ENCODE measurements at regions not wholly inside any gene's neighbourhood (a gene's known extent, or its start where the extent isn't known, plus 50 kb on each side); places are given as distances from the start of the nearest gene placed in this dataset.

GRCh38 chr2:239462191-239462515 is 61.3 kb upstream of the HDAC4 start:
- no peaks in the 10 kb centered on the region for H4K20me1 ChIP-seq (ENCODE audit: low read depth)
- peaks cover 1% of the 10 kb centered on the region for H3K9me3 Mint-ChIP-seq
- no peaks in the 10 kb centered on the region for H3K36me3 Mint-ChIP-seq
- H3K4me1 Mint-ChIP-seq: peaks cover 9% of the 10 kb centered on the region
- no peaks in the 10 kb centered on the region for H3K36me3 ChIP-seq
- H3K27ac ChIP-seq: no peak overlapping the region
- DNase-seq (ENCODE audit: low spot score): no peak
- H3K9me3 ChIP-seq (ENCODE audit: low read depth): no peaks in the 10 kb centered on the region
- no peak overlapping the region for H3K4me3 ChIP-seq
- no peaks in the 10 kb centered on the region for H3K27me3 Mint-ChIP-seq (ENCODE audit: insufficient read depth, low read depth)
- peaks cover 10% of the 10 kb centered on the region for H3K4me1 ChIP-seq
- H3K4me3 Mint-ChIP-seq: no peak overlapping the region
- H3K27ac Mint-ChIP-seq: no peak overlapping the region
- no peak overlapping the region for H2AFZ ChIP-seq (replicated peaks)
- no peak overlapping the region for H3K4me2 ChIP-seq
- no peaks in the 10 kb centered on the region for H3F3A ChIP-seq (ENCODE audit: low read depth)
- H3K27me3 ChIP-seq: no peaks in the 10 kb centered on the region
- no peak for TF ChIP-seq EZH2 (IDR thresholded peaks at IDR 0.05)
- no peak for TF ChIP-seq CTCF (IDR thresholded peaks at IDR 0.05)
- no peak for TF ChIP-seq EZH2phosphoT487 (IDR thresholded peaks at IDR 0.05)
- H3K9ac ChIP-seq: no peak overlapping the region
- H3K79me2 ChIP-seq (ENCODE audit: low read depth): no peaks in the 10 kb centered on the region

GRCh38 chr2:239461291-239462190 is 60.7 kb upstream of the HDAC4 start:
- Histone ChIP-seq H4K20me1 (ENCODE audit: low read depth) (no peaks in the 10 kb centered on the region), H3K4me2 (no peak overlapping the region), H3K9me3 (ENCODE audit: low read depth) (no peaks in the 10 kb centered on the region), H3K9ac (no peak overlapping the region), H3K27ac (no peak overlapping the region), H2AFZ (replicated peaks) (no peak overlapping the region), H3K36me3 (no peaks in the 10 kb centered on the region), H3K27me3 (no peaks in the 10 kb centered on the region), H3K79me2 (ENCODE audit: low read depth) (no peaks in the 10 kb centered on the region), H3K4me1 (peaks cover 9% of the 10 kb centered on the region), H3K4me3 (no peak overlapping the region), H3F3A (ENCODE audit: low read depth) (no peaks in the 10 kb centered on the region)
- Mint-ChIP-seq H3K36me3 (no peaks in the 10 kb centered on the region), H3K4me3 (no peak overlapping the region), H3K4me1 (peaks cover 9% of the 10 kb centered on the region), H3K27me3 (ENCODE audit: insufficient read depth, low read depth) (peaks cover under 1% of the 10 kb centered on the region), H3K9me3 (peaks cover 1% of the 10 kb centered on the region), H3K27ac (no peak overlapping the region)
- TF ChIP-seq CTCF (IDR thresholded peaks at IDR 0.05) (no peak), EZH2 (IDR thresholded peaks at IDR 0.05) (no peak), EZH2phosphoT487 (IDR thresholded peaks at IDR 0.05) (no peak)
- no peak for DNase-seq (ENCODE audit: low spot score)

DNA sequence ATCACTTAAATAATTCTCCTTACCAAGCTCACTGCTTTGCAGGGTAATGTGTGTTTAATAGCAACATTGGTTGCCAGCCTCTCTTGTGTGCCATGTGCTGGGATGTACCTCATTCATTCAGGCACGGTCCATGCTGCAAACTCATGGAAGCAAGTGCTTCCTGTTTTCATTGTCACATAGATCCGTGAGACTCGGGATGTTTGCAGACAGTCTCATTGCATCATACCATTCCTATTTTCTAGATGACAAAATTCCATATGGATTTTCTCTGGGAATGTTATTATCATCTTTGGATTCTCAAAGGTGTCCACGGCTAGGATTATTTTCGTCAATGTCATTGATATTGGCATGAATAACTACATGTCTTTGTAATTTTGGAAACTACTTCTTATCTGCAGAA is 60.0 kb upstream of the HDAC4 start:
- H3K9me3 Mint-ChIP-seq: peaks cover 4% of the 10 kb centered on the region
- no peak for DNase-seq (ENCODE audit: low spot score)

More for the DNA sequence above, 60.0 kb upstream of the HDAC4 start:
- Histone ChIP-seq H3K79me2 (ENCODE audit: low read depth) (no peaks in the 10 kb centered on the region), H3K4me1 (peaks cover 2% of the 10 kb centered on the region), H3K27me3 (no peaks in the 10 kb centered on the region), H4K20me1 (ENCODE audit: low read depth) (no peaks in the 10 kb centered on the region), H2AFZ (replicated peaks) (no peak overlapping the region), H3K9me3 (ENCODE audit: low read depth) (no peaks in the 10 kb centered on the region), H3K36me3 (no peaks in the 10 kb centered on the region), H3K27ac (no peak overlapping the region), H3K4me3 (no peak overlapping the region), H3K9ac (no peak overlapping the region), H3F3A (ENCODE audit: low read depth) (no peaks in the 10 kb centered on the region), H3K4me2 (no peak overlapping the region)
- Mint-ChIP-seq H3K27ac (no peak overlapping the region), H3K4me3 (no peak overlapping the region), H3K4me1 (peaks cover 11% of the 10 kb centered on the region), H3K27me3 (ENCODE audit: insufficient read depth, low read depth) (peaks cover 8% of the 10 kb centered on the region), H3K36me3 (no peaks in the 10 kb centered on the region)
- no peak for TF ChIP-seq EZH2 (IDR thresholded peaks at IDR 0.05)
- no peak for TF ChIP-seq EZH2phosphoT487 (IDR thresholded peaks at IDR 0.05)
- no peak for TF ChIP-seq CTCF (IDR thresholded peaks at IDR 0.05)

Measured in neural progenitor cell (in vitro differentiated cells).